RKO (cell line): ENCODE measurements at regions not wholly inside any gene's neighbourhood (a gene's known extent, or its start where the extent isn't known, plus 50 kb on each side); places are given as distances from the start of the nearest gene placed in this dataset.

ENCODE experiments used
- DNase-seq: peaks from one replicate; pipeline ENCODE4 v3.0.0-alpha.2; 2016; ENCODE audit warnings: low spot score

DNA sequence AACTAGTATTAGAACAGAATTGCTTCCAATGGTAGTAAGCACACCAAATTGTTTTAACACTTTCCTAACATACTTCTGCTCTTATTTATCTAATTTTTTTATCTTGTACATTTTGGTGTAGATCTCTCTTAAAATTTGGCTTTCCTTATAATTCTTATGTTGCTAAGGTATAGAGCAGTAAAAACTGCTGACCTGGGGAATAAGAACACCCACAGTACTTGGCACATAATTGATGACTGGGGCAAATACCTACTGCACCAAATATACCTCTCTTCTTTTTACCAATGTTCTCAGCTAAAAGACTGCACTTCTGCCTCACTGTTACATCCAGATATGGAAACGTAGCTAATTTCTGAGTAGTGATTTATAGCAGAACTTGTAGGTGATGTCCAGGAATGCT lies 642.2 kb downstream of the LIG4 start:
- DNase-seq = no peak

GRCh38 chr13:107572156-107572555 lies 643.2 kb downstream of the LIG4 start:
- DNase-seq = no peak

DNA sequence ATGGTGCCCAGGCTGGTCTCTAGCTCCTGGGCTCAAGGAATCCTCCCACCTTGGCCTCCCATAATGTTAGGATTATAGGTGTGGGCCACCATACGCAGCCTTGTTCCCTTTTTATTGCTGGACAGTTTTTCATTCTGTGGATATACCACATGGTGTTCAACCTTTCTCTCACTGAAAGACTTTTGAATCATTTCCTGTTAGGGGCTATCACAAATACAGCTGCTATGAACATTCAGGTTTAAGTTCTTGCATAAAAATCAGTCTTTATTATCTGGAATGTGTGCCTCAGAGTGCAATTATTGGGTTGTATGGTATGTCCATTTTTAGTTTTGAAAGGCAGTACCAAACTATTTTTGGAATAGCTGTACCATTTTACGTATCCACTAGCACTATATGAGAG lies 647.2 kb downstream of the LIG4 start:
- DNase-seq = no peak

DNA sequence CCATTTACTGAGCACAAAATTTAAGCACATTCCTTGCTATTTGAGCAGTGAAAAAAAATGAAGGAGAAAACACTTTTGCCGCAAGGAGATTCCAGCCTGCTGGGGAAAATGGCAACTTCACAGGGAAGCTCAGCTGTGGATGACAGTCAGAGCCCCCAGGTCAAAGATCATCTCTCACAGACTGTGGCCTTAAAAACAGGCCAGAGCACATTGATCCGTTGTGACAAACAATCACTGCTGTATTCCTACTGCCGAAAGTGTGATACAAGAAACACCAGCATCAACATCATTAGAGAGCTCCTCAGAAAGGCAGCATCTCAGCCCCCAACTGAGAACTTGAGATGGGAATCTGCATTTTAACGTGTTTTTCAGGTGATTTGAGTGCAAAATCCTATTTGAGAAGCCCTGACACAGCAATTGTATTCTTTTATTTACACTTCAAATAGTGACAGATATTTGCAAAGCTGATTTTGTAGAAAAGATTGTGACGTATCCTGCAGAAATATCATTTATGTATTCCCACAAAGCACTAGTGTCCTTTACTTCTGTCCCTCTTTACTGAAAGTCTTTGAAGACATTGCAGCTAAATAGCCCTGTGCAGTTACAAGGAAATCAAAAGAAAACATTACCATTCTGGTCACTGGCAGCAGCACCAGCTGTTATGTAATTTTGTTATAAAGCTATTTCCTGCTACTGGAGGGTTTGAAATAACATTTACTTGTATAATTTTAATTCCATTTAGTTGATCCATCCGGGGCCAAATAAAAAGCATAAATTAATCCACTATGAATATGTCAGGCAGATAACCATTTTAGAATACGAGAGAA lies 652.0 kb downstream of the LIG4 start:
- DNase-seq = no peak

- no peak for DNase-seq
Measured at GRCh38 chr13:107562203-107562602, 653.1 kb downstream of the LIG4 start.

DNA sequence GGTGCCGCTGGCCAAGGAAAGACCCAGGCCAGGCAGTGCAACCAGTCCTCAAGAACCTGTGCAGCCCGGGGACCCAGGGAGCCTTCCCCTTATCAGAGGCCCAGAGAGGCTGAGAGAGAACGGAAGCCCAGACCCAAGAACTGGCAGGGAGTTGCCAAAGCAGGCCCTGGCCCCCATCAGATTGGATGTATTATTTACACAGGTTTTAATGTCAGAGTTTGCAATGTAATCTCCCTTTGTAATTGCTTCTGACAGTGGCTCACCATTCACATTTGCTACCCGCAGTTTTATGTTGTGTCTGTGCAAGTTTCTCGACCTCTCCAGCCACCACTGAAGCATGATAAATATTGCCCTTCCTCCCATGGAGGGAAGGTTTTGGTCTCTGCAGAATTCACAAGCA lies 660.9 kb downstream of the LIG4 start:
- no peak for DNase-seq

- DNase-seq = no peak
Measured at GRCh38 chr13:107553838-107554237, 661.5 kb downstream of the LIG4 start.

DNA sequence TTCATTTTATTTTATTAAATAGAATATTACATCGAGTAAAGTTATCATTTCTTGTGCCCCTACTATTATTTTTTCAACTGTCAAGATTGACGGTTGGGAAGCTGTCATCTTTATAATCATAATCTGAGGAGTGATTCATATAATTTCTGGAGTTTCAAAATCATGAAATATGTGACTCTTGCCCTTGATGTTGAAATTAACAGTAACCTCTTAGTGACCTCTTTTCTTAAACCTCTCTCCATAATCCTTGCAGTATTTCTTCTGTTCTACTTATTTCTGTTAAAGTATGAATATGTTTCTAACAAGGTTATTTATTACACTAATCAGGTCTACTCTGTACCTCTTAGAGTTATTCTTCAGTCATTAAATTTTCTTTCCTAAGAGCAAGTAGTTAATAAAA lies 663.8 kb downstream of the LIG4 start:
- DNase-seq = no peak

- no peak for DNase-seq
Measured at GRCh38 chr13:107548338-107548737, 667.0 kb downstream of the LIG4 start.

DNA sequence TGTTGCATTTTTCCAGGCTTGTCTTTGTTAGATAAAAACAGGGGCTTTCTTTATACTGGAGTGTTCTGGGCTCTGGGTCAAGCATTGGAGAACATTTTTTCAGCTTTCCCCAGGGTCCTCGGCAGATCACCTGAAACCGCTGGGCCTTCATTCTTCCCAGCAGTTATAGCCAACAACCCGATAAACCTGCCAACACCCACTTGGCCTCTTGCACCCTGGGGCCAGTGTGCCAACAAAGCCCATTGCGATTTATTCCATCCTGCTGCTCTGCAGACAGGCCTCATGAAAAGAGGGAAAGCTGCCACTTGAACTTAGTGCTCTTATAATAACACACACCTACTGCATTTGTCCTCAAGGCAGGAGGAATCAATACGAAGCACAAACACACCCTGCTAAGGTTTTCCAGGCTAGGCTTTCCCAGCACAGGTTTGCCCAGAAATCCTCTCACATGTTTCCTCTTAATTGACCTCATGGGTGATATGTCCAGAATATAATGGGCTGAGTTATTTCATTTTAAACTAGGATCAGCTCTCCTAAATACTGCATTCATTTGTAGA lies 669.3 kb downstream of the LIG4 start:
- DNase-seq = no peak

DNA sequence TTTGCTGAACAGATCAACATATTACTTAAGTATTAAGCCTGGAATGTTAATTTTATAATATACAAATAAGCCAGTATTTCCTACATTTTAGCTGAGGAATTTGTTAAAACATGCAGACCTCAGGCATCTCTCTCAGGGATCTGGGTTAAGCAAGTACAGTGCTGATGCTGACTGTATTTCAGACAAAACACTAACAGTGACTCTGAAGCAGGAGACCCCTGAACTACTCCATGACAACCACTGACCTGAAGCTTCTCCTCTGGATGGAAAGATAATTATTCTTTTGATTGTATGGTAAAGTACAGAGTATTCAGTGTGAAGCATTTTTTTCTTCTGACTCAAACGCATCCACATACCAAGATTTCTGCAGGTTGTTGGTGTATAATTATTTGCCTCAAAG lies 680.8 kb downstream of the LIG4 start:
- no peak for DNase-seq

DNA sequence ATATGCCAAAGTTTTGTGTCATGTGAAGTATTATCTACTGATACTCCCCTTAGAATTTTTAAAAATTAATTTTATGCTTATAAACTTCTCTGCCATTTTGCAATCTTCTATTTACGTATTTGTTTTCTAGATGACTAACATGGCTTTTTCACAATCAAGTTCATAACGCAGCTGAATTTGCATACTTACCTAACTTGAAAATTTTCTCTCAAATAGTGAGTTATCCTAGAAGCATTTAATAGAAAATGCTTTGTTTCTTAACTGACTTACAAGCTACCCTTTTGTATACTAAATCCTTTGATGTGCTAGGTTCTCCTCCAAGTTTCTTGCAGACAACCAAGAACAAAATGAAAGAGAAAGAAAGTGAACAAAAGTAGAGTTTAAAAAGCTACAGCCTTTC lies 683.5 kb downstream of the LIG4 start:
- no peak for DNase-seq

DNA sequence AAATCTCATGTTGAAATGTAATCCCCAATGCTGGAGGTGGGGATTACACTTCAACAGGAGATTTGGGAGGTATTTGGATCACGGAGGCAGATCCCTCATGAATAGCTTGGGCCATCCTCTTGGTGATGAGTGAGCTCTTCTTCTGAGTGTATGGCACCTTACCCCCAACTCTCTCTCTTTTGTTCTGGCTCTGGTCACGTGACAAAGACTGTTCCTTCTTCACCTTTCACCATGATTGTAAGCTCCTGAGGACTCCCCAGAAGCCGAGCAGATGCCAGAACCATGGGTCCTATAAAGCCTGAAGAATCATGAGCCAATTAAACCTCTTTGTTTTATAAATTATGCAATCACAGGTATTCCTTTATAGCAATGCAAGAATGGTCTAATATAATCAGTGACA lies 684.2 kb downstream of the LIG4 start:
- no peak for DNase-seq

DNA sequence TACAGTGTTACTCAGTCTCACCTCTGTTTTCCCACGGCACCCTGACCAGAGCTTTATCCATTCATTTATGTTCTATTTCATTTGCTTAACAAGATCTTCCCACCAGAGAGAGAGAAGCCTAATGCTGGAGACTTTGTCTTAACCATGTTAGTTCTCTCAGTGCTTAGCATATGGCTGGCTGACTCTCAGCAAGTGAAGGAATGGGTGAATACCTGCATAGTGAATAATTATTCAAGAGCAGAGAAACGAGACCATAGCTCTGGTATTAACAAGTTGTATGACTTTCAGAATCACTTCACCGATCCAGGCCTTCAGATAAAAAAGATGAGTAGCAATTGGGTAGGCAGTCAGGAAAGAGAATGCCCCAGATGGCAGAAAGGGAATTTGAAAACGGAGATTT lies 686.3 kb downstream of the LIG4 start:
- DNase-seq = no peak

DNA sequence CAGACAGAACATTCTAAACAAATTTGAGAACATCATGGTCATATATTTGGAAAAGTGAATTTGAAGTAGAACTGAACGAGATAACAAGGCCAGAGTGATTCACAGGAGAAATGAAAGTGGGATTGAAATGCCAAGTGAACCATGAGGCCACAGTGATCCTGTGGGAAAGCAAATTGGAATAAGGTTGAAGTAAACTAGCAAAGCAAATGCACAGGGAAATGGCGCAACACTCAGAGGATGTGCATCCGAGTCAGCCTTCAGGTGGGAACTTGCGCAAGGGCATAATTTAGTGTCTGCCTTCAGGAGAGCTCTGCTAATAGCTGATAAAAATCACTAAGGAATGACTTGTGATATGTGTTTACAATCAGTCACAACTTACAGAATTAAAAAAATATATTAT lies 696.6 kb downstream of the LIG4 start:
- no peak for DNase-seq

DNA sequence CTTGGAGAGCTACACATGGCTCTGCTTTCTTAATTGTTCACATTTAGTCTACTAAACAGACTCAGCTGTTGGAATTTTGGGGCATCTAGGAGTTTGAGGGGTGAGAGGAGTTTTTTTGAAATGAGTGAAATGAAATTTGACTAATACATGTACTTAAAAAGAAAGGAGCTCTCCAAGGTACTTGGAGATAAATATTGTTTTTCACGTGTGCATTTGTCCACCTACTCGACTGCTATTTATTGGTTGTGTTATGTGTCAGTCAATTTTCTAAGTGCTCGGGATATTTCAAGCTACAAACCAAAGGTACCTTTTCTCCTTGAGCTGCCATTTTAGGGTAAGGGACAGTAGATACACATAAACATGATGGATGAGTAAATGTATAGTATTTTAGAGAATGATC lies 697.0 kb downstream of the LIG4 start:
- DNase-seq = peak; percentile 43

GRCh38 chr13:107516517-107516916 lies 698.8 kb downstream of the LIG4 start:
- no peak for DNase-seq

- no peak for DNase-seq
Measured at GRCh38 chr13:107512551-107512950, 702.8 kb downstream of the LIG4 start.

GRCh38 chr13:107497661-107498060 lies 717.7 kb downstream of the LIG4 start:
- DNase-seq = no peak

- no peak for DNase-seq
Measured at GRCh38 chr13:107493266-107493665, 722.1 kb downstream of the LIG4 start.

DNA sequence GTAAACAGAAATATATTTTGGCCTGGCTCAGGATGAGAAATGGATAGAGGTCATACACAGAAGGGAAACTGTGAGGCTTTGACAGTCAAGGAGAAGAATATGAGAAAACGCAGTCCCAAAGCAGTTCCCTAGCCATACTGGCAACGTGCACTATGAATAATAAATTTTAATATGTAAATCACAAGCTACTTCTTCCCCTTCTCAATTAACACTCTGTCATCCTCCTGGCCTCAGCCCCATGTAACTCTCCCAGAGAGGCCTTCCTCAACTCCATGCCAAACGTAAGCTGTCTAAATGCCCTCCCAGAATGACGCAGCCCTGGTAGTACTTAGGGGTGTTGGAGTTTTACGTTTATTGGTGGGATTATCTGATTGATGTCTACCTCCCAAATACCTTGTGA lies 732.6 kb downstream of the LIG4 start:
- no peak for DNase-seq

DNA sequence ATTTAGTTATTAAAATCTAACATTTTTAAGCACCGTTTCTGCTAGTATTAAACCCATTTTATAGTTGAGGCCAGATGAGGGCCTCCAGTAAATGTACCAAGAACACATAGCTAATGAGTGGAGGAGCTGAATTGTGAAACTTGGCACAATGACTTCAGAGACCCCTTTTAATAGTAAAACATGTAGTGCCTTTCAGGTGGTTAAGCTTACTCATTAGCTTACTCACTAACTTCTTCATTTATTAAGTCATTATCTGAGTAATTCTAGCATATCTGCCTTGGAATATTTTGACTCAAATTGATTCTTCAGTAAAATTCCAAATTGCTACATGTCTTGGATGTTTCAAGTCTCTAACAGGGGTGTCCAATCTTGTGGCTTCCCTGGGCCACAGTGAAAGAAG lies 735.2 kb downstream of the LIG4 start:
- DNase-seq = peak; percentile 7

GRCh38 chr13:107477772-107478379 lies 737.5 kb downstream of the LIG4 start:
- no peak for DNase-seq
